ENCODE measurements at regions not wholly inside any gene's neighbourhood (a gene's known extent, or its start where the extent isn't known, plus 50 kb on each side); places are given as distances from the start of the nearest gene placed in this dataset.

- TF ChIP-seq, protein P1, sequence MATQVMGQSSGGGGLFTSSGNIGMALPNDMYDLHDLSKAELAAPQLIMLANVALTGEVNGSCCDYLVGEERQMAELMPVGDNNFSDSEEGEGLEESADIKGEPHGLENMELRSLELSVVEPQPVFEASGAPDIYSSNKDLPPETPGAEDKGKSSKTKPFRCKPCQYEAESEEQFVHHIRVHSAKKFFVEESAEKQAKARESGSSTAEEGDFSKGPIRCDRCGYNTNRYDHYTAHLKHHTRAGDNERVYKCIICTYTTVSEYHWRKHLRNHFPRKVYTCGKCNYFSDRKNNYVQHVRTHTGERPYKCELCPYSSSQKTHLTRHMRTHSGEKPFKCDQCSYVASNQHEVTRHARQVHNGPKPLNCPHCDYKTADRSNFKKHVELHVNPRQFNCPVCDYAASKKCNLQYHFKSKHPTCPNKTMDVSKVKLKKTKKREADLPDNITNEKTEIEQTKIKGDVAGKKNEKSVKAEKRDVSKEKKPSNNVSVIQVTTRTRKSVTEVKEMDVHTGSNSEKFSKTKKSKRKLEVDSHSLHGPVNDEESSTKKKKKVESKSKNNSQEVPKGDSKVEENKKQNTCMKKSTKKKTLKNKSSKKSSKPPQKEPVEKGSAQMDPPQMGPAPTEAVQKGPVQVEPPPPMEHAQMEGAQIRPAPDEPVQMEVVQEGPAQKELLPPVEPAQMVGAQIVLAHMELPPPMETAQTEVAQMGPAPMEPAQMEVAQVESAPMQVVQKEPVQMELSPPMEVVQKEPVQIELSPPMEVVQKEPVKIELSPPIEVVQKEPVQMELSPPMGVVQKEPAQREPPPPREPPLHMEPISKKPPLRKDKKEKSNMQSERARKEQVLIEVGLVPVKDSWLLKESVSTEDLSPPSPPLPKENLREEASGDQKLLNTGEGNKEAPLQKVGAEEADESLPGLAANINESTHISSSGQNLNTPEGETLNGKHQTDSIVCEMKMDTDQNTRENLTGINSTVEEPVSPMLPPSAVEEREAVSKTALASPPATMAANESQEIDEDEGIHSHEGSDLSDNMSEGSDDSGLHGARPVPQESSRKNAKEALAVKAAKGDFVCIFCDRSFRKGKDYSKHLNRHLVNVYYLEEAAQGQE (IDR thresholded peaks at IDR 0.05; ENCODE audit: borderline replicate concordance) = peak; percentile 68; the same call in 1 of the 2 replicates
- TF ChIP-seq, protein P1 (CRISPR knock-in tag; IDR thresholded peaks at IDR 0.05; ENCODE audit: low read depth) = no peak
- TF ChIP-seq HOXB6 (CRISPR knock-in tag; IDR thresholded peaks at IDR 0.05; ENCODE audit: borderline replicate concordance) (no peak), RAD21 (CRISPR knock-in tag; conservative IDR thresholded peaks at IDR 0.05 in 1 of 2, IDR thresholded peaks at IDR 0.05 in 1 of 2) (peak; percentile 33 to 77; a peak in 3 of 4 replicates), SMC3 (conservative IDR thresholded peaks at IDR 0.05; ENCODE audit: insufficient read depth, low read depth, low read length) (0 out of 2 replicates have a peak, but pooled peaks have one; percentile 24)
- TF ChIP-seq, protein P2, sequence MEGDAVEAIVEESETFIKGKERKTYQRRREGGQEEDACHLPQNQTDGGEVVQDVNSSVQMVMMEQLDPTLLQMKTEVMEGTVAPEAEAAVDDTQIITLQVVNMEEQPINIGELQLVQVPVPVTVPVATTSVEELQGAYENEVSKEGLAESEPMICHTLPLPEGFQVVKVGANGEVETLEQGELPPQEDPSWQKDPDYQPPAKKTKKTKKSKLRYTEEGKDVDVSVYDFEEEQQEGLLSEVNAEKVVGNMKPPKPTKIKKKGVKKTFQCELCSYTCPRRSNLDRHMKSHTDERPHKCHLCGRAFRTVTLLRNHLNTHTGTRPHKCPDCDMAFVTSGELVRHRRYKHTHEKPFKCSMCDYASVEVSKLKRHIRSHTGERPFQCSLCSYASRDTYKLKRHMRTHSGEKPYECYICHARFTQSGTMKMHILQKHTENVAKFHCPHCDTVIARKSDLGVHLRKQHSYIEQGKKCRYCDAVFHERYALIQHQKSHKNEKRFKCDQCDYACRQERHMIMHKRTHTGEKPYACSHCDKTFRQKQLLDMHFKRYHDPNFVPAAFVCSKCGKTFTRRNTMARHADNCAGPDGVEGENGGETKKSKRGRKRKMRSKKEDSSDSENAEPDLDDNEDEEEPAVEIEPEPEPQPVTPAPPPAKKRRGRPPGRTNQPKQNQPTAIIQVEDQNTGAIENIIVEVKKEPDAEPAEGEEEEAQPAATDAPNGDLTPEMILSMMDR (IDR thresholded peaks at IDR 0.05 in 2 of 3, conservative IDR thresholded peaks at IDR 0.05 in 1 of 3; ENCODE audit: insufficient read depth in 2 of 3, low read depth in 1 of 3, low read length in 3 of 3) = peak in 1 of 3 experiments; percentile 65; a peak in 3 of 6 replicates
Measured at GRCh38 chr12:24728366-24728765, 220.5 kb downstream of the BCAT1 start (continued).
